ENCODE measurements at regions not wholly inside any gene's neighbourhood (a gene's known extent, or its start where the extent isn't known, plus 50 kb on each side); places are given as distances from the start of the nearest gene placed in this dataset.

GRCh38 chr6:102581378-102582124, 1188.0 kb downstream of the GRIK2 start:
- no peaks in the 10 kb centered on the region for H3K36me3 ChIP-seq (replicated peaks in 1 of 2)
- TF ChIP-seq, protein P1, sequence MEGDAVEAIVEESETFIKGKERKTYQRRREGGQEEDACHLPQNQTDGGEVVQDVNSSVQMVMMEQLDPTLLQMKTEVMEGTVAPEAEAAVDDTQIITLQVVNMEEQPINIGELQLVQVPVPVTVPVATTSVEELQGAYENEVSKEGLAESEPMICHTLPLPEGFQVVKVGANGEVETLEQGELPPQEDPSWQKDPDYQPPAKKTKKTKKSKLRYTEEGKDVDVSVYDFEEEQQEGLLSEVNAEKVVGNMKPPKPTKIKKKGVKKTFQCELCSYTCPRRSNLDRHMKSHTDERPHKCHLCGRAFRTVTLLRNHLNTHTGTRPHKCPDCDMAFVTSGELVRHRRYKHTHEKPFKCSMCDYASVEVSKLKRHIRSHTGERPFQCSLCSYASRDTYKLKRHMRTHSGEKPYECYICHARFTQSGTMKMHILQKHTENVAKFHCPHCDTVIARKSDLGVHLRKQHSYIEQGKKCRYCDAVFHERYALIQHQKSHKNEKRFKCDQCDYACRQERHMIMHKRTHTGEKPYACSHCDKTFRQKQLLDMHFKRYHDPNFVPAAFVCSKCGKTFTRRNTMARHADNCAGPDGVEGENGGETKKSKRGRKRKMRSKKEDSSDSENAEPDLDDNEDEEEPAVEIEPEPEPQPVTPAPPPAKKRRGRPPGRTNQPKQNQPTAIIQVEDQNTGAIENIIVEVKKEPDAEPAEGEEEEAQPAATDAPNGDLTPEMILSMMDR (IDR thresholded peaks at IDR 0.05), result no peak
- TF ChIP-seq POLR2A (IDR thresholded peaks at IDR 0.05), result no peak
- H3K27me3 ChIP-seq, result no peaks in the 10 kb centered on the region
- no peaks in the 10 kb centered on the region for H3K9me3 ChIP-seq (replicated peaks in 1 of 3)
- H3K27ac ChIP-seq, result no peak overlapping the region
- 85 to 93% (median 91%) methylated on average over 8 to 11 of the region's 11 CpGs for WGBS, 4 donors
- no peak for DNase-seq
- intact Hi-C loops (cut with DNase I), result no loop called here
- H3K4me1 ChIP-seq (replicated peaks in 1 of 2), result no peaks in the 10 kb centered on the region
- H3K4me3 ChIP-seq, result no peak overlapping the region

DNA sequence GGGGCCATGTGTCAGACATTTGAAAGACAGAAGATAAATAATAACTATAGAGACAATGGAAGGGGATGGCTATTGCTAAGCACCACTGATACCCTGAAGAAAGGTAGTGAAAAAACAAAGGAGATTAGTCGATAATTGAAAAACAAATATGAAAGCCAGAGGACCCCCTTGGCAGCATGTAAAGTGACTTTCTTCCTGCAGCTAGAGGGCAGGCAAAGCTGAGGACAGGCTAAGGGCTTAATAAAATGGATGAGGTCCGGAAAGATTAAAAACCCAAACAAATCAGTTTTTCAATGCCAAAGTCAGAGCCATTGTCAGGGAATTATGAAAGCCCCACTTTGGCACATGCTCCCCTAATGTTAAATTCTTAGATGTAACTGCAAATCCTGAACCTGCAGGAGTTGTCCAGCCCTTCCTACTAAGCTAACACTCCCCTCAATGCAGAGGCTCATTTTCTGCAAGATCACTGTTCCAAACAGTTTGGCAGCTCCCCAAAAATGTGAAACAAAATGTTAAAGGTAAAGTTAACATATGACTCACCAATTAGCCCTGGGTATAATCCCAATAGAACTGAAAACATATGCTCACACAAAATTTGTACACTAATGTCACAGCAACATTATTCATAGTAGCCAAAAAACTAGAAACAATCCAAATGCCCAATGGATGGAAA, 1177.9 kb downstream of the GRIK2 start:
- intact Hi-C loops (cut with DNase I), result no loop called here
- no peak for DNase-seq

DNA sequence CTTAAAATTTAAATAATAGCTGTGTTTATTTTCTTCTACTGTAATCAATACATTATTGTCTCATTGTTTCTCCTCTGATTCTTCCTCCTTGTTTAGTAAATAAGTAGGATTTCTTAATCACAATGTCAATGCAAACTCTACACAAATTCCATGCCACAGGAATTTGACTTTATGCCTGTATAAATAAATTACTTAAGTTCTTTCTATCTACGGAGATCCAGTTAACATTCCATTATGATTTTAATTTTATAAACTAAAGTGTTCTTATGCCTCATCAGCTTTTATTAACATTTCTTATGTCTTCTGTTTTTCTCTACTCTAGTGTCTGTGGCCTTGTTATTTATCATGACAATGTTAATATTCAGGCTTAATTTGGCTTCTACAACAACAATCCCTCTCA, 1169.2 kb downstream of the GRIK2 start:
- Histone ChIP-seq H3K27me3 (no peaks in the 10 kb centered on the region), H3K4me1 (replicated peaks in 1 of 2) (no peaks in the 10 kb centered on the region), H3K27ac (no peak overlapping the region), H3K4me3 (no peak overlapping the region), H3K9me3 (replicated peaks in 1 of 3) (no peaks in the 10 kb centered on the region), H3K36me3 (replicated peaks in 1 of 2) (no peaks in the 10 kb centered on the region)
- TF ChIP-seq POLR2A (IDR thresholded peaks at IDR 0.05), result no peak
- TF ChIP-seq, protein P1 (IDR thresholded peaks at IDR 0.05), result no peak
- WGBS, 4 donors, result 45 to 68% (median 55%) methylated on average over 1 of the region's 1 CpG
- intact Hi-C loops (cut with DNase I), result no loop called here
- no peak for DNase-seq

More for the DNA sequence above, 1177.9 kb downstream of the GRIK2 start:
- Histone ChIP-seq H3K27me3 (no peaks in the 10 kb centered on the region), H3K36me3 (replicated peaks in 1 of 2) (no peaks in the 10 kb centered on the region), H3K4me3 (no peak overlapping the region), H3K27ac (no peak overlapping the region), H3K9me3 (replicated peaks in 1 of 3) (no peaks in the 10 kb centered on the region), H3K4me1 (replicated peaks in 1 of 2) (no peaks in the 10 kb centered on the region)
- no peak for TF ChIP-seq POLR2A (IDR thresholded peaks at IDR 0.05)
- TF ChIP-seq, protein P1 (IDR thresholded peaks at IDR 0.05), result no peak
- 57 to 76% (median 67%) methylated on average over 2 of the region's 2 CpGs for WGBS, 4 donors

DNA sequence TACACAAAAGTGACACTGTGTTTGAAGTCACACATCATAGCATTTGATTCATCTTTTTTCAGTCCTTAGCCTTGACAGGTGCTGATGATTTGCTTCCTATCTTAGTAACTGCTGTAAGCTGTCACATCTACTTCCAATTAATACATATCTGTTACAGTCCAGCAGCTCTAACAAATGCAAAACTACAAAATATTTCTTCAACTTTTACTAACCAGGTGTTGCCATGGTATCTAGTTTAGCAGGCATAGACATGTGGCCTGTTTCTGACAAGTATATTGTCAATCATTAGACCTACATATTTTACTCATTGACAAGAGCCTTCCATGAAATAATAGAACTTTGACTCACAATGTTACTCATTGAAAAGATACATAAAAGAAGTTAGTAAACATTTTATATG, 1159.7 kb downstream of the GRIK2 start:
- intact Hi-C loops (cut with DNase I), result no loop called here

More for the DNA sequence above, 1159.7 kb downstream of the GRIK2 start:
- Histone ChIP-seq H3K36me3 (replicated peaks in 1 of 2) (no peaks in the 10 kb centered on the region), H3K27ac (no peak overlapping the region), H3K4me1 (replicated peaks in 1 of 2) (no peaks in the 10 kb centered on the region), H3K27me3 (no peaks in the 10 kb centered on the region), H3K4me3 (no peak overlapping the region), H3K9me3 (replicated peaks in 1 of 3) (no peaks in the 10 kb centered on the region)
- no peak for DNase-seq
- TF ChIP-seq, protein P1 (IDR thresholded peaks at IDR 0.05), result no peak
